SK-N-SH (cell line): ENCODE measurements at regions not wholly inside any gene's neighbourhood (a gene's known extent, or its start where the extent isn't known, plus 50 kb on each side); places are given as distances from the start of the nearest gene placed in this dataset.

Experiments used
- CTCF ChIA-PET: fragments of 300-600, 350-600 bp; formaldehyde crosslinking; extraction: SDS; loops from one replicate; lab custom pipeline; 2021; lab: Yijun Ruan, JAX
- POLR2A ChIA-PET: fragments of 350-600 bp; sonication (Branson Sonifier 250); formaldehyde crosslinking; extraction: SDS; loops from one replicate; lab custom pipeline; 2020; ENCODE audit warnings: antibody characterized with exemption, inconsistent platforms; lab: Yijun Ruan, JAX
- DNase-seq: peaks from one replicate; pipeline ENCODE4 v3.0.0; 2012
- H2AFZ ChIP-seq: fragments of 200-600 bp; sonication (generic); 2 replicates; pipeline ENCODE4 v1.8.1; 2016; ENCODE audit warnings: antibody characterized with exemption, mild to moderate bottlenecking, low read depth
- H3F3A ChIP-seq: fragments of 200-600 bp; sonication (generic); replicated peaks from 2 replicates; pipeline ENCODE3; 2016; ENCODE audit warnings: antibody characterized with exemption, mild to moderate bottlenecking; ENCODE audit not compliant: insufficient read depth
- H3K27ac ChIP-seq, 2 experiments: fragments of 200-500 bp in 1 of 2; fragments of 200-600 bp in 1 of 2; sonication (Bioruptor generic) in 1 of 2; sonication (generic), shearing (Covaris generic) in 1 of 2; 2 replicates each; pipeline versions ENCODE4 v1.5.1 to v1.6.1; 2014 to 2016; ENCODE audit warnings: low read depth in 2 of 2, inconsistent platforms in 1 of 2, low read length in 1 of 2, mild to moderate bottlenecking in 1 of 2, mixed read lengths in 1 of 2
- H3K27me3 ChIP-seq: fragments of 200-600 bp; sonication (generic), shearing (Covaris generic); 2 replicates; pipeline ENCODE4 v1.6.1; 2016; ENCODE audit warnings: mixed run types; ENCODE audit not compliant: insufficient read depth
- H3K36me3 ChIP-seq, 2 experiments: fragments of 200-500 bp in 1 of 2; fragments of 200-600 bp in 1 of 2; sonication (Bioruptor generic) in 1 of 2; sonication (generic) in 1 of 2; replicated peaks in 1 of 2; 2 replicates each; pipeline versions ENCODE3 to v1.5.1; 2014 to 2016; ENCODE audit warnings: low read length in 1 of 2, mild to moderate bottlenecking in 1 of 2; ENCODE audit not compliant: insufficient read depth in 2 of 2, control insufficient read depth in 1 of 2
- H3K4me1 ChIP-seq, 2 experiments: fragments of 200-500 bp in 1 of 2; fragments of 200-600 bp in 1 of 2; sonication (Bioruptor generic) in 1 of 2; sonication (generic), shearing (Covaris generic) in 1 of 2; 2 replicates each; pipeline versions ENCODE4 v1.5.1 to v1.6.1; 2014 to 2016; ENCODE audit warnings: low read depth in 1 of 2, low read length in 1 of 2, mixed run types in 1 of 2; ENCODE audit not compliant: insufficient read depth in 2 of 2, control insufficient read depth in 1 of 2
- H3K4me2 ChIP-seq: fragments of 200-600 bp; sonication (generic), shearing (Covaris generic); 2 replicates; pipeline ENCODE4 v1.6.1; 2017; ENCODE audit warnings: mixed run types
- H3K4me3 ChIP-seq, 2 experiments: fragments of 200-500 bp in 1 of 2; fragments of 200-600 bp in 1 of 2; sonication (Bioruptor generic) in 1 of 2; sonication (generic), shearing (Covaris generic) in 1 of 2; 2 replicates each; pipeline versions ENCODE4 v1.5.1 to v1.8.1; 2014 to 2016; ENCODE audit warnings: low read depth in 2 of 2, inconsistent platforms in 1 of 2, low read length in 1 of 2, mild to moderate bottlenecking in 1 of 2, mixed read lengths in 1 of 2, moderate library complexity in 1 of 2
- H3K79me2 ChIP-seq: fragments of 200-600 bp; sonication (generic); 2 replicates; pipeline ENCODE4 v1.8.1; 2017; ENCODE audit warnings: mild to moderate bottlenecking; ENCODE audit not compliant: insufficient read depth
- H3K9ac ChIP-seq: fragments of 200-600 bp; sonication (generic); 2 replicates; pipeline ENCODE4 v1.6.1; 2017; ENCODE audit warnings: mixed run types
- H3K9me2 ChIP-seq: fragments of 200-600 bp; sonication (generic); 2 replicates; pipeline ENCODE4 v1.6.1; 2017; ENCODE audit warnings: mixed run types
- H3K9me3 ChIP-seq: fragments of 200-600 bp; sonication (generic); 2 replicates; pipeline ENCODE4 v1.6.1; 2017; ENCODE audit warnings: mixed run types, mild to moderate bottlenecking, moderate library complexity
- H4K20me1 ChIP-seq: fragments of 200-600 bp; sonication (generic); 2 replicates; pipeline ENCODE4 v1.6.1; 2017; ENCODE audit warnings: mild to moderate bottlenecking, mixed run types; ENCODE audit not compliant: insufficient read depth
- CHD2 ChIP-seq: fragments of 150-350 bp; IDR thresholded peaks from 2 replicates; pipeline ENCODE4 v1.6.1; 2018; ENCODE audit warnings: low read length; ENCODE audit not compliant: partially characterized antibody
- EZH2phosphoT487 ChIP-seq: fragments of 200-600 bp; sonication (generic); IDR thresholded peaks from 2 replicates; pipeline ENCODE4 v1.6.1; 2017; ENCODE audit warnings: low read depth, mixed run types, mild to moderate bottlenecking, antibody characterized with exemption, moderate library complexity, borderline replicate concordance
- FOSL2 ChIP-seq: IDR thresholded peaks from 2 replicates; pipeline ENCODE4 v1.4.0; 2012; ENCODE audit warnings: low read depth, mild to moderate bottlenecking, moderate library complexity, borderline replicate concordance
- GABPA ChIP-seq: IDR thresholded peaks from 2 replicates; pipeline ENCODE4 v1.4.0; 2012; ENCODE audit warnings: low read depth, mild to moderate bottlenecking
- MXI1 ChIP-seq: IDR thresholded peaks from 2 replicates; pipeline ENCODE4 v1.6.1; 2012; ENCODE audit warnings: mild to moderate bottlenecking, low read depth, low read length, improper control_type of control experiment
- TAF1 ChIP-seq: IDR thresholded peaks from 2 replicates; pipeline ENCODE4 v1.6.1; 2012; ENCODE audit warnings: low read depth, mild to moderate bottlenecking, low read length, moderate library complexity, borderline replicate concordance
- TCF12 ChIP-seq: IDR thresholded peaks from 2 replicates; pipeline ENCODE4 v1.4.0; 2012
- TEAD4 ChIP-seq: IDR thresholded peaks from 2 replicates; pipeline ENCODE4 v1.4.0; 2012; ENCODE audit warnings: mild to moderate bottlenecking, borderline replicate concordance; ENCODE audit not compliant: insufficient read depth
- YY1 ChIP-seq: IDR thresholded peaks from 2 replicates; pipeline ENCODE4 v1.4.0; 2012; ENCODE audit warnings: low read depth, mild to moderate bottlenecking
- WGBS: methylation state at CpG from one replicate; pipeline ENCODE4 v1.1.6; 2017; ENCODE audit warnings: low lambda C conversion rate; 5-methylcytosine and 5-hydroxymethylcytosine counted together
- TF ChIP-seq, protein P1 (sequence below): IDR thresholded peaks from 2 replicates; pipeline ENCODE4 v1.4.0; 2012; ENCODE audit warnings: low read depth
- TF ChIP-seq, protein P2 (sequence below): fragments of 150-350 bp; IDR thresholded peaks from 2 replicates; pipeline ENCODE4 v1.6.1; 2017; ENCODE audit warnings: antibody characterized with exemption, low read length, low read depth, borderline replicate concordance
- TF ChIP-seq, protein P3 (sequence below): IDR thresholded peaks from 2 replicates; pipeline ENCODE4 v1.6.1; 2012; ENCODE audit warnings: mild to moderate bottlenecking, low read depth, low read length, moderate library complexity
- TF ChIP-seq, protein P4 (sequence below): IDR thresholded peaks from 2 replicates; pipeline ENCODE4 v1.4.0; 2012; ENCODE audit warnings: low read depth, borderline replicate concordance

DNA sequence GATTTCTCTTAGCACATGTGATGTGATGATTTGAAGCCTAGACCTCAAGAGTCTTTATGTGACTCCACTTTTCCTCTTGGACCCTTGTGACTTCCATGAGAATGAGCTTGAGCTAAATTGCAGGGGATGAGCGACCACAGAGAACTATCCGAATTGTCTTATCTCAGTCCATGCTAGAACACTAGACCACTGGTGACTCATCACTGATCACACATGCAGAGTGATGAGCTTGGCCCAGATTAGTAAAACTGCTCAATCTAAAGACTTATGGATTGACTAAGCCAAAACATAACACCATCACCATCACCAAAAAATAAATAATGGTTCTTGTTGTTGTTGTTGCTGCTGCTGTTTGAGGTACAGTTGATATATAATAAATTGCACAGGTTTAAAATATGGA lies 114.1 kb upstream of the CFAP20DC start:
- WGBS = 100% methylated on average over 2 of the region's 2 CpGs
- DNase-seq = no peak

DNA sequence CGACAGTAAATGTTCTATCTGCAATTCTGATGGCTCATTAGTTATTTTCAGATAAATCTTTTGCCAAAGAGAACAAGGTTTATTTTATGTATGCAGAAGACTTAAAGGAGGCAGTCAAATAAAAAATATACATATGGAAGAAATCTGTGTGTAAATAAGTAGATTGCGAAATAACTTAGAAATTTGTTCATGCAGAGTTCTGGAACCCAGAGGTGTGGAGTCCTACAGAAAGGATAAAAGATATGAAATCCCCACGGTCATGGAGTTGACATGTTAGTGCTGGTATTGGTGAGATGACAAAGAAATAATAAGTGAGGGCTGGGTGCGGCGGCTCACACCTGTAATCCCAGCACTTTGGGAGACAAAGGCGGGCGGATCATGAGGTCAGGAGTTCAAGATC lies 111.2 kb upstream of the CFAP20DC start:
- no peaks in the 10 kb centered on the region for H3K27me3 ChIP-seq
- no peak overlapping the region for H3K9ac ChIP-seq
- H3F3A ChIP-seq = no peaks in the 10 kb centered on the region
- no peaks in the 10 kb centered on the region for H3K36me3 ChIP-seq
- WGBS = 90% methylated on average over 7 of the region's 7 CpGs
- no peak overlapping the region for H2AFZ ChIP-seq
- H3K9me2 ChIP-seq = no peaks in the 10 kb centered on the region
- H3K9me3 ChIP-seq = no peaks in the 10 kb centered on the region
- H3K4me1 ChIP-seq = no peaks in the 10 kb centered on the region
- POLR2A ChIA-PET = no interaction called here
- TF ChIP-seq TAF1 = no peak
- no peak for TF ChIP-seq CHD2
- no peak for TF ChIP-seq YY1
- TF ChIP-seq, protein P1, sequence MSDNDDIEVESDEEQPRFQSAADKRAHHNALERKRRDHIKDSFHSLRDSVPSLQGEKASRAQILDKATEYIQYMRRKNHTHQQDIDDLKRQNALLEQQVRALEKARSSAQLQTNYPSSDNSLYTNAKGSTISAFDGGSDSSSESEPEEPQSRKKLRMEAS = no peak
- TF ChIP-seq EZH2phosphoT487 = no peak
- TF ChIP-seq, protein P2, sequence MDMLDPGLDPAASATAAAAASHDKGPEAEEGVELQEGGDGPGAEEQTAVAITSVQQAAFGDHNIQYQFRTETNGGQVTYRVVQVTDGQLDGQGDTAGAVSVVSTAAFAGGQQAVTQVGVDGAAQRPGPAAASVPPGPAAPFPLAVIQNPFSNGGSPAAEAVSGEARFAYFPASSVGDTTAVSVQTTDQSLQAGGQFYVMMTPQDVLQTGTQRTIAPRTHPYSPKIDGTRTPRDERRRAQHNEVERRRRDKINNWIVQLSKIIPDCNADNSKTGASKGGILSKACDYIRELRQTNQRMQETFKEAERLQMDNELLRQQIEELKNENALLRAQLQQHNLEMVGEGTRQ = no peak
- no peak for TF ChIP-seq GABPA
- no peak for TF ChIP-seq FOSL2
- TF ChIP-seq TCF12 = no peak
- H4K20me1 ChIP-seq = no peaks in the 10 kb centered on the region
- no peaks in the 10 kb centered on the region for H3K79me2 ChIP-seq
- no peak overlapping the region for H3K27ac ChIP-seq
- H3K4me2 ChIP-seq = no peak overlapping the region
- DNase-seq = no peak
- no peak overlapping the region for H3K4me3 ChIP-seq
- CTCF ChIA-PET = no interaction called here

More for the DNA sequence above, 114.1 kb upstream of the CFAP20DC start:
- H3K9ac ChIP-seq = no peak overlapping the region
- H2AFZ ChIP-seq = no peak overlapping the region
- H3K27me3 ChIP-seq = no peaks in the 10 kb centered on the region
- no peak overlapping the region for H3K4me2 ChIP-seq
- CTCF ChIA-PET = no interaction called here
- H4K20me1 ChIP-seq = no peaks in the 10 kb centered on the region
- no peaks in the 10 kb centered on the region for H3K9me2 ChIP-seq
- H3K9me3 ChIP-seq = no peaks in the 10 kb centered on the region
- TF ChIP-seq, protein P3, sequence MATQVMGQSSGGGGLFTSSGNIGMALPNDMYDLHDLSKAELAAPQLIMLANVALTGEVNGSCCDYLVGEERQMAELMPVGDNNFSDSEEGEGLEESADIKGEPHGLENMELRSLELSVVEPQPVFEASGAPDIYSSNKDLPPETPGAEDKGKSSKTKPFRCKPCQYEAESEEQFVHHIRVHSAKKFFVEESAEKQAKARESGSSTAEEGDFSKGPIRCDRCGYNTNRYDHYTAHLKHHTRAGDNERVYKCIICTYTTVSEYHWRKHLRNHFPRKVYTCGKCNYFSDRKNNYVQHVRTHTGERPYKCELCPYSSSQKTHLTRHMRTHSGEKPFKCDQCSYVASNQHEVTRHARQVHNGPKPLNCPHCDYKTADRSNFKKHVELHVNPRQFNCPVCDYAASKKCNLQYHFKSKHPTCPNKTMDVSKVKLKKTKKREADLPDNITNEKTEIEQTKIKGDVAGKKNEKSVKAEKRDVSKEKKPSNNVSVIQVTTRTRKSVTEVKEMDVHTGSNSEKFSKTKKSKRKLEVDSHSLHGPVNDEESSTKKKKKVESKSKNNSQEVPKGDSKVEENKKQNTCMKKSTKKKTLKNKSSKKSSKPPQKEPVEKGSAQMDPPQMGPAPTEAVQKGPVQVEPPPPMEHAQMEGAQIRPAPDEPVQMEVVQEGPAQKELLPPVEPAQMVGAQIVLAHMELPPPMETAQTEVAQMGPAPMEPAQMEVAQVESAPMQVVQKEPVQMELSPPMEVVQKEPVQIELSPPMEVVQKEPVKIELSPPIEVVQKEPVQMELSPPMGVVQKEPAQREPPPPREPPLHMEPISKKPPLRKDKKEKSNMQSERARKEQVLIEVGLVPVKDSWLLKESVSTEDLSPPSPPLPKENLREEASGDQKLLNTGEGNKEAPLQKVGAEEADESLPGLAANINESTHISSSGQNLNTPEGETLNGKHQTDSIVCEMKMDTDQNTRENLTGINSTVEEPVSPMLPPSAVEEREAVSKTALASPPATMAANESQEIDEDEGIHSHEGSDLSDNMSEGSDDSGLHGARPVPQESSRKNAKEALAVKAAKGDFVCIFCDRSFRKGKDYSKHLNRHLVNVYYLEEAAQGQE = no peak
- TF ChIP-seq MXI1 (no peak), TEAD4 (no peak)
- TF ChIP-seq, protein P4, sequence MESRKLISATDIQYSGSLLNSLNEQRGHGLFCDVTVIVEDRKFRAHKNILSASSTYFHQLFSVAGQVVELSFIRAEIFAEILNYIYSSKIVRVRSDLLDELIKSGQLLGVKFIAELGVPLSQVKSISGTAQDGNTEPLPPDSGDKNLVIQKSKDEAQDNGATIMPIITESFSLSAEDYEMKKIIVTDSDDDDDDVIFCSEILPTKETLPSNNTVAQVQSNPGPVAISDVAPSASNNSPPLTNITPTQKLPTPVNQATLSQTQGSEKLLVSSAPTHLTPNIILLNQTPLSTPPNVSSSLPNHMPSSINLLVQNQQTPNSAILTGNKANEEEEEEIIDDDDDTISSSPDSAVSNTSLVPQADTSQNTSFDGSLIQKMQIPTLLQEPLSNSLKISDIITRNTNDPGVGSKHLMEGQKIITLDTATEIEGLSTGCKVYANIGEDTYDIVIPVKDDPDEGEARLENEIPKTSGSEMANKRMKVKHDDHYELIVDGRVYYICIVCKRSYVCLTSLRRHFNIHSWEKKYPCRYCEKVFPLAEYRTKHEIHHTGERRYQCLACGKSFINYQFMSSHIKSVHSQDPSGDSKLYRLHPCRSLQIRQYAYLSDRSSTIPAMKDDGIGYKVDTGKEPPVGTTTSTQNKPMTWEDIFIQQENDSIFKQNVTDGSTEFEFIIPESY = no peak
- POLR2A ChIA-PET = no interaction called here
- H3K36me3 ChIP-seq = no peaks in the 10 kb centered on the region
- no peak overlapping the region for H3K4me3 ChIP-seq
- no peak overlapping the region for H3K27ac ChIP-seq
- H3K4me1 ChIP-seq = no peaks in the 10 kb centered on the region
- H3K79me2 ChIP-seq = no peaks in the 10 kb centered on the region
- H3F3A ChIP-seq = no peaks in the 10 kb centered on the region
